ENCODE measurements at regions not wholly inside any gene's neighbourhood (a gene's known extent, or its start where the extent isn't known, plus 50 kb on each side); places are given as distances from the start of the nearest gene placed in this dataset.

DNA sequence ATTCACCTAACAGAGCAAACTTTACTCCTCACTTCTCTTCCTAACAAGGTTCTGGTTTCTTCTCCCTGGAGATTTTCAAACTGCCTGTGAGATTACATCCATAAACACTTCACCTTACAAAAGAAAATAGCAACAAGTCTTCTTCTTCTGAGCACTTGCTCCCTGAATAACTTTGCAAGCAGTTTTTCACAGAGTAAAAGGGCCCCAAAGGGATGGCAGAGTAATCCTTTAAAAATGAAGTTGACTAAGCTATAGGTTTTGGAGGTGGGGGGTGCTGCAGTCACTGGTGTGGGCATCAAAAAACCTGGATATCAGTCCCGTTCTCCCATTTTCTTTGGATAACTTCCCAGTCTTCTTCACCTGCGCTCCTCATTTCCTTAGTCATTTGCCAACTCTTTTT is 484.9 kb downstream of the MIAT start (continued):
- TF ChIP-seq BCL11A (IDR thresholded peaks at IDR 0.05; ENCODE audit: low read depth in 2 of 2, low read length in 2 of 2) (no peak), SP4 (IDR thresholded peaks at IDR 0.05; ENCODE audit: low read length) (no peak)

All from H1 (cell line).